ENCODE measurements at regions not wholly inside any gene's neighbourhood (a gene's known extent, or its start where the extent isn't known, plus 50 kb on each side); places are given as distances from the start of the nearest gene placed in this dataset.

- TF ChIP-seq CTCF (IDR thresholded peaks at IDR 0.05; ENCODE audit: insufficient read depth, low read length) (peak; percentile 22), SPI1 (IDR thresholded peaks at IDR 0.05; ENCODE audit: borderline replicate concordance, low read depth) (no peak), POLR2AphosphoS5 (IDR thresholded peaks at IDR 0.05; ENCODE audit: low read depth) (no peak), GABPA (IDR thresholded peaks at IDR 0.05; ENCODE audit: low read depth) (no peak)
Measured at GRCh38 chr7:94289071-94289470, 105.6 kb upstream of the COL1A2 start.
